ENCODE measurements at regions not wholly inside any gene's neighbourhood (a gene's known extent, or its start where the extent isn't known, plus 50 kb on each side); places are given as distances from the start of the nearest gene placed in this dataset.

- no peak overlapping the region for H3K27ac ChIP-seq (replicated peaks in 1 of 4)
- intact Hi-C loops (cut with DNase I): loop anchor here (2.0 kb wide), 1 partner anchor 403 kb away; no protein-coding TSS in a partner anchor
- no peaks in the 10 kb centered on the region for H3K27me3 ChIP-seq
- H3K4me1 ChIP-seq: no peaks in the 10 kb centered on the region
- H3K9me3 ChIP-seq: no peaks in the 10 kb centered on the region
- TF ChIP-seq POLR2AphosphoS5 (IDR thresholded peaks at IDR 0.05): no peak
- peak; percentile 16 to 35 (median 20) for TF ChIP-seq CTCF (IDR thresholded peaks at IDR 0.05)
- no peaks in the 10 kb centered on the region for H3K36me3 ChIP-seq
- no peak overlapping the region for H3K4me3 ChIP-seq
- WGBS: 6% methylated on average over 1 of the region's 1 CpG
- no peak for DNase-seq (ENCODE audit: extremely low spot score)
These were observed 160.1 kb downstream of the COX18 start for GRCh38 chr4:72909461-72909860.

- Histone ChIP-seq H3K9me3 (peaks cover 0 to 4% (median 0%) of the 10 kb centered on the region in 4 donors), H3K36me3 (no peaks in the 10 kb centered on the region), H3K27ac (replicated peaks in 1 of 4) (no peak overlapping the region), H3K4me1 (no peaks in the 10 kb centered on the region), H3K4me3 (no peak overlapping the region), H3K27me3 (no peaks in the 10 kb centered on the region)
- 95% methylated on average over 1 of the region's 1 CpG for WGBS
- no peak for DNase-seq (ENCODE audit: extremely low spot score)
- intact Hi-C loops (cut with DNase I): no loop called here
- no peak for TF ChIP-seq POLR2A (IDR thresholded peaks at IDR 0.05; ENCODE audit: low read depth)
- TF ChIP-seq CTCF (IDR thresholded peaks at IDR 0.05): no peak
- TF ChIP-seq POLR2AphosphoS5 (IDR thresholded peaks at IDR 0.05): no peak
- no peak for TF ChIP-seq EP300 (IDR thresholded peaks at IDR 0.05)
These were observed 167.2 kb downstream of the COX18 start for GRCh38 chr4:72902354-72902753.

- 89% methylated on average over 2 of the region's 2 CpGs for WGBS
- Histone ChIP-seq H3K27me3 (no peaks in the 10 kb centered on the region), H3K36me3 (no peaks in the 10 kb centered on the region), H3K9me3 (peaks cover 0 to 4% (median 0%) of the 10 kb centered on the region in 4 donors), H3K4me1 (peaks cover 0 to 6% (median 3%) of the 10 kb centered on the region in 4 donors), H3K4me3 (no peak overlapping the region), H3K27ac (replicated peaks in 1 of 4) (no peak overlapping the region)
- DNase-seq (ENCODE audit: extremely low spot score): no peak
- intact Hi-C loops (cut with DNase I): no loop called here
- no peak for TF ChIP-seq POLR2A (IDR thresholded peaks at IDR 0.05; ENCODE audit: low read depth)
- no peak for TF ChIP-seq CTCF (IDR thresholded peaks at IDR 0.05)
- no peak for TF ChIP-seq EP300 (IDR thresholded peaks at IDR 0.05)
- TF ChIP-seq POLR2AphosphoS5 (IDR thresholded peaks at IDR 0.05): no peak
These were observed 168.0 kb downstream of the COX18 start for GRCh38 chr4:72901553-72901952.

- no peak for DNase-seq (ENCODE audit: extremely low spot score)
- WGBS: 48% methylated on average over 2 of the region's 2 CpGs
- intact Hi-C loops (cut with DNase I): no loop called here
- H3K4me3 ChIP-seq: no peak overlapping the region
- H3K9me3 ChIP-seq: peaks cover 0 to 4% (median 0%) of the 10 kb centered on the region in 4 donors
- no peaks in the 10 kb centered on the region for H3K36me3 ChIP-seq
- H3K27ac ChIP-seq (replicated peaks in 1 of 4): no peak overlapping the region
- TF ChIP-seq CTCF (IDR thresholded peaks at IDR 0.05) (no peak), POLR2A (IDR thresholded peaks at IDR 0.05; ENCODE audit: low read depth) (no peak), EP300 (IDR thresholded peaks at IDR 0.05) (no peak), POLR2AphosphoS5 (IDR thresholded peaks at IDR 0.05) (no peak)
- no peaks in the 10 kb centered on the region for H3K27me3 ChIP-seq
- peaks cover 0 to 6% (median 3%) of the 10 kb centered on the region in 4 donors for H3K4me1 ChIP-seq
These were observed 168.6 kb downstream of the COX18 start for GRCh38 chr4:72900952-72901351.

DNA sequence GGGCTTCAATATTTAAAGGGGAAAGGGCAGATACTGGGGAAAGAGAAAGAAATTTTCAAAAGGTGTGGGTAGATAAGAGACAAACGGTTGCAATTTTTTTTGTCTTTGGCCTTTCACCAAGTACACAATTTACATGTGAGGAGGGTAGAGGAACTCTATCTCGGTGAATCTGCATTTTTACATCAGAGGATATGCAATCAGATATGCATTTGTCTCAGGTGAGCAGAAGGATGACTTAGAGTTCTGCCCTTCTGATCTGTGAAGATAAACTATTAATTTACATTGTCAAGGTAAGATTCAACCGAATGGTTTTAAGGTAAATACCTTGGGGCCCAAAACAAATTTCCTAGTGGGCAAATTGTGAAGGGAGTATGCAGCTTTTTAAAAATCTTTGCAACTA is 169.9 kb downstream of the COX18 start:
- TF ChIP-seq EP300 (IDR thresholded peaks at IDR 0.05): no peak
- TF ChIP-seq POLR2A (IDR thresholded peaks at IDR 0.05; ENCODE audit: low read depth): no peak
- TF ChIP-seq CTCF (IDR thresholded peaks at IDR 0.05): no peak
- no peak for TF ChIP-seq POLR2AphosphoS5 (IDR thresholded peaks at IDR 0.05)
- Histone ChIP-seq H3K36me3 (no peaks in the 10 kb centered on the region), H3K9me3 (peaks cover 0 to 4% (median 0%) of the 10 kb centered on the region in 4 donors), H3K4me1 (peaks cover 0 to 6% (median 3%) of the 10 kb centered on the region in 4 donors), H3K27me3 (no peaks in the 10 kb centered on the region), H3K4me3 (no peak overlapping the region), H3K27ac (replicated peaks in 1 of 4) (no peak overlapping the region)
- intact Hi-C loops (cut with DNase I): no loop called here
- DNase-seq (ENCODE audit: extremely low spot score): no peak
- WGBS: 57% methylated on average over 3 of the region's 3 CpGs

All from esophagus muscularis mucosa (tissue), 4 donors.